Prostate gland (tissue), 2 donors: ENCODE measurements at regions not wholly inside any gene's neighbourhood (a gene's known extent, or its start where the extent isn't known, plus 50 kb on each side); places are given as distances from the start of the nearest gene placed in this dataset.
A peak's percentile ranks its signal among the peaks of the same experiment; 100 is the strongest.

Experiments
- DNase-seq: peaks from one replicate; pipeline ENCODE4 v3.0.0-alpha.2; 2019; ENCODE audit warnings: low spot score
- H3K27ac ChIP-seq, 2 donors: fragments of 200-600 bp; sonication (generic); 2 replicates each; pipeline ENCODE4 v1.5.1; 2017 to 2019
- H3K27me3 ChIP-seq: fragments of 200-600 bp; sonication (generic); replicated peaks from 2 replicates; pipeline ENCODE4 v1.5.1; 2019; ENCODE audit not compliant: insufficient read depth
- H3K36me3 ChIP-seq, 2 donors: fragments of 200-600 bp; sonication (generic); 1 replicate in 1 of 2; 2 replicates in 1 of 2; pipeline versions ENCODE4 v1.5.1 to v1.8.1; 2017 to 2019
- H3K4me1 ChIP-seq: fragments of 200-600 bp; sonication (generic); replicated peaks from 2 replicates; pipeline ENCODE4 v1.5.1; 2019
- H3K4me3 ChIP-seq, 2 donors: fragments of 200-600 bp; sonication (generic); 2 replicates each; pipeline ENCODE4 v1.5.1; 2017 to 2019
- H3K9me3 ChIP-seq: fragments of 200-600 bp; sonication (generic); 2 replicates; pipeline ENCODE4 v1.5.1; 2017
- CTCF ChIP-seq, 4 experiments: fragments of 200-600 bp in 2 of 4; fragments of 450-650 bp in 2 of 4; sonication (generic) in 2 of 4; IDR thresholded peaks; 1 replicate in 3 of 4; 2 replicates in 1 of 4; pipeline ENCODE4 v1.5.1; 2016 to 2019; ENCODE audit warnings: antibody characterized with exemption in 4 of 4, mild to moderate bottlenecking in 2 of 4, moderate library complexity in 2 of 4
- POLR2A ChIP-seq: fragments of 450-650 bp; IDR thresholded peaks from one replicate; pipeline ENCODE4 v1.6.1; 2016; ENCODE audit warnings: antibody characterized with exemption, mild to moderate bottlenecking
- POLR2AphosphoS5 ChIP-seq: sonication (generic); formaldehyde crosslinking; IDR thresholded peaks from one replicate; pipeline ENCODE4 v1.6.1; 2017; ENCODE audit warnings: antibody characterized with exemption
- WGBS: methylation state at CpG from one replicate; pipeline ENCODE4 v1.1.5; 2018; 5-methylcytosine and 5-hydroxymethylcytosine counted together
- intact Hi-C: fragments of 100-400 bp; cut with DNase I; formaldehyde crosslinking; loops from one replicate; pipeline ENCODE4 v1.14.2; 2022

- Histone ChIP-seq H3K4me3 (no peak overlapping the region), H3K27ac (no peak overlapping the region), H3K4me1 (no peaks in the 10 kb centered on the region), H3K36me3 (no peaks in the 10 kb centered on the region), H3K9me3 (no peaks in the 10 kb centered on the region), H3K27me3 (no peaks in the 10 kb centered on the region)
- no peak for DNase-seq
- WGBS, result 100% methylated on average over 1 of the region's 1 CpG
- intact Hi-C loops, result no loop called here
- TF ChIP-seq CTCF (IDR thresholded peaks at IDR 0.05), result no peak
- TF ChIP-seq POLR2AphosphoS5, result no peak
- TF ChIP-seq POLR2A, result no peak
Observed at GRCh38 chr3:152547153-152547552, 278.4 kb downstream of the MBNL1 start.

- no peak for DNase-seq
- no peak overlapping the region for H3K27ac ChIP-seq
- no peak overlapping the region for H3K4me3 ChIP-seq
- no peaks in the 10 kb centered on the region for H3K9me3 ChIP-seq
- no peak for TF ChIP-seq POLR2A
- no peak for TF ChIP-seq POLR2AphosphoS5
- intact Hi-C loops, result no loop called here
- H3K36me3 ChIP-seq, result no peaks in the 10 kb centered on the region
- no peaks in the 10 kb centered on the region for H3K4me1 ChIP-seq
- no peaks in the 10 kb centered on the region for H3K27me3 ChIP-seq
Observed at GRCh38 chr3:152549263-152549662, 280.5 kb downstream of the MBNL1 start.

GRCh38 chr3:152550284-152550683 is 281.6 kb downstream of the MBNL1 start:
- H3K9me3 ChIP-seq, result no peaks in the 10 kb centered on the region
- H3K27ac ChIP-seq, result no peak overlapping the region
- H3K36me3 ChIP-seq, result no peaks in the 10 kb centered on the region
- no peak for DNase-seq
- WGBS, result 92% methylated on average over 1 of the region's 1 CpG
- H3K4me1 ChIP-seq, result no peaks in the 10 kb centered on the region
- intact Hi-C loops, result no loop called here
- no peak overlapping the region for H3K4me3 ChIP-seq
- H3K27me3 ChIP-seq, result no peaks in the 10 kb centered on the region
- no peak for TF ChIP-seq POLR2A
- TF ChIP-seq CTCF (IDR thresholded peaks at IDR 0.05), result no peak
- TF ChIP-seq POLR2AphosphoS5, result no peak

- Histone ChIP-seq H3K9me3 (no peaks in the 10 kb centered on the region), H3K4me1 (no peaks in the 10 kb centered on the region), H3K27ac (no peak overlapping the region), H3K27me3 (no peaks in the 10 kb centered on the region), H3K36me3 (no peaks in the 10 kb centered on the region), H3K4me3 (no peak overlapping the region)
- WGBS, result 23% methylated on average over 3 of the region's 3 CpGs
- peak; percentile 22 for TF ChIP-seq POLR2AphosphoS5
- no peak for TF ChIP-seq CTCF (IDR thresholded peaks at IDR 0.05)
- intact Hi-C loops, result no loop called here
- DNase-seq, result peak; percentile 8
Observed at GRCh38 chr3:152554980-152555379, 280.0 kb upstream of the P2RY1 start.

- Histone ChIP-seq H3K27me3 (no peaks in the 10 kb centered on the region), H3K4me1 (no peaks in the 10 kb centered on the region), H3K27ac (no peak overlapping the region), H3K9me3 (no peaks in the 10 kb centered on the region), H3K36me3 (no peaks in the 10 kb centered on the region), H3K4me3 (no peak overlapping the region)
- intact Hi-C loops, result no loop called here
- 89% methylated on average over 6 of the region's 6 CpGs for WGBS
- no peak for DNase-seq
- no peak for TF ChIP-seq CTCF (IDR thresholded peaks at IDR 0.05)
- TF ChIP-seq POLR2A, result no peak
- no peak for TF ChIP-seq POLR2AphosphoS5
Observed at GRCh38 chr3:152555666-152556291, 279.2 kb upstream of the P2RY1 start.
